HCT116 (cell line): ENCODE measurements at regions not wholly inside any gene's neighbourhood (a gene's known extent, or its start where the extent isn't known, plus 50 kb on each side); places are given as distances from the start of the nearest gene placed in this dataset.

Experiments
- ATAC-seq: fragments of 200-7000 bp; cut with Tn5 transposase; 2 replicates; pipeline ENCODE4 v1.9.1; 2020; ENCODE audit warnings: mild to moderate bottlenecking, moderate library complexity
- BruUV-seq: library from RNA; stranded (reverse); fragments of 400-500 nt; replicated peaks from 2 replicates; lab custom pipeline; 2021; lab: Mats Ljungman, UMichigan
- CTCF ChIA-PET: fragments of 300-600 bp; sonication (Branson Sonifier 250); formaldehyde crosslinking; loops from one replicate; lab custom pipeline; 2021; ENCODE audit warnings: antibody characterized with exemption; lab: Charles Lee
- POLR2A ChIA-PET: fragments of 300-600, 350-600 bp; sonication (Branson Sonifier 250); formaldehyde crosslinking; loops from one replicate; lab custom pipeline; 2021; ENCODE audit warnings: antibody characterized with exemption; lab: Charles Lee
- RAD21 ChIA-PET, 2 experiments: fragments of 300-600 bp; sonication (Branson Sonifier 250); formaldehyde crosslinking; loops; one replicate each; lab custom pipeline; 2023; ENCODE audit warnings: low total read pairs in 2 of 2; ENCODE audit not compliant: uncharacterized antibody in 2 of 2, unreplicated experiment in 2 of 2, low non-redundant PET in 1 of 2; lab: Charles Lee
- DNase-seq: peaks from one replicate; pipeline ENCODE4 v3.0.0-alpha.2; 2010; ENCODE audit warnings: low read depth, low spot score
- H2AFZ ChIP-seq: fragments of 200-600 bp; shearing (Covaris generic), sonication (generic); 2 replicates; pipeline ENCODE4 v1.6.1; 2017; ENCODE audit warnings: low read depth, mixed run types, mixed read lengths, antibody characterized with exemption, low read length; ENCODE audit not compliant: poor library complexity, severe bottlenecking
- H3K27ac ChIP-seq: 2 replicates; pipeline ENCODE4 v1.5.1; 2012; ENCODE audit warnings: low read depth, low read length
- H3K27me3 ChIP-seq: fragments of 200-600 bp; sonication (generic); 2 replicates; pipeline ENCODE4 v1.6.1; 2016; ENCODE audit warnings: mixed run types, low read length, mixed read lengths; ENCODE audit not compliant: insufficient read depth
- H3K36me3 ChIP-seq, 2 experiments: fragments of 200-500 bp in 1 of 2; fragments of 200-600 bp in 1 of 2; sonication (Bioruptor generic) in 1 of 2; sonication (generic) in 1 of 2; 2 replicates each; pipeline versions ENCODE4 v1.5.1 to v1.6.1; 2014 to 2016; ENCODE audit warnings: low read length in 2 of 2, inconsistent platforms in 1 of 2, mixed read lengths in 1 of 2, mixed run types in 1 of 2; ENCODE audit not compliant: insufficient read depth in 2 of 2, control insufficient read depth in 1 of 2
- H3K4me1 ChIP-seq, 2 experiments: fragments of 200-600 bp in 1 of 2; sonication (generic) in 1 of 2; 2 replicates each; pipeline versions ENCODE4 v1.5.1 to v1.6.1; 2012 to 2017; ENCODE audit warnings: low read length in 2 of 2, inconsistent platforms in 1 of 2, mild to moderate bottlenecking in 1 of 2, mixed read lengths in 1 of 2, mixed run types in 1 of 2, moderate library complexity in 1 of 2; ENCODE audit not compliant: insufficient read depth in 2 of 2, control insufficient read depth in 1 of 2
- H3K4me2 ChIP-seq: fragments of 200-600 bp; sonication (generic); 2 replicates; pipeline ENCODE4 v1.6.1; 2017; ENCODE audit warnings: mixed run types, low read length, mixed read lengths
- H3K4me3 ChIP-seq, 2 experiments: fragments of 200-600 bp in 1 of 2; sonication (generic) in 1 of 2; replicated peaks in 1 of 2; 2 replicates each; pipeline ENCODE4 v1.5.1; 2011 to 2016; ENCODE audit warnings: low read length in 2 of 2, control low read depth in 1 of 2, low read depth in 1 of 2, mild to moderate bottlenecking in 1 of 2, mixed read lengths in 1 of 2, mixed run types in 1 of 2
- H3K79me2 ChIP-seq: fragments of 200-600 bp; sonication (generic); 2 replicates; pipeline ENCODE4 v1.6.1; 2017; ENCODE audit warnings: mild to moderate bottlenecking, mixed run types, low read length, moderate library complexity, mixed read lengths; ENCODE audit not compliant: insufficient read depth
- H3K9ac ChIP-seq: fragments of 200-600 bp; sonication (generic); 2 replicates; pipeline ENCODE4 v1.6.1; 2016; ENCODE audit warnings: low read length, mixed read lengths
- H3K9me2 ChIP-seq: fragments of 200-600 bp; sonication (generic), shearing (Covaris generic); 2 replicates; pipeline ENCODE4 v1.6.1; 2017; ENCODE audit warnings: mixed run types, mild to moderate bottlenecking, moderate library complexity; ENCODE audit not compliant: insufficient read depth
- H3K9me3 ChIP-seq, 2 experiments: fragments of 200-500 bp in 1 of 2; fragments of 200-600 bp in 1 of 2; sonication (Bioruptor generic) in 1 of 2; sonication (generic) in 1 of 2; 2 replicates each; pipeline ENCODE4 v1.6.1; 2014 to 2017; ENCODE audit warnings: low read length in 2 of 2, mixed read lengths in 2 of 2, inconsistent platforms in 1 of 2, low read depth in 1 of 2, mild to moderate bottlenecking in 1 of 2, mixed run types in 1 of 2, moderate library complexity in 1 of 2; ENCODE audit not compliant: control insufficient read depth in 1 of 2, insufficient read depth in 1 of 2
- H4K20me1 ChIP-seq: fragments of 200-600 bp; sonication (generic), shearing (Covaris generic); 2 replicates; pipeline ENCODE4 v1.6.1; 2017; ENCODE audit warnings: mixed run types, mild to moderate bottlenecking, moderate library complexity; ENCODE audit not compliant: insufficient read depth
- ATF3 ChIP-seq: IDR thresholded peaks from 2 replicates; pipeline ENCODE4 v1.6.1; 2012
- EGR1 ChIP-seq: IDR thresholded peaks from 2 replicates; pipeline ENCODE4 v1.6.1; 2012; ENCODE audit warnings: low read depth
- ELF1 ChIP-seq: IDR thresholded peaks from 2 replicates; pipeline ENCODE4 v1.6.1; 2012; ENCODE audit warnings: low read depth, borderline replicate concordance
- EZH2 ChIP-seq: fragments of 200-600 bp; sonication (generic); IDR thresholded peaks from 2 replicates; pipeline ENCODE4 v1.6.1; 2017; ENCODE audit warnings: antibody characterized with exemption, mixed run types
- EZH2phosphoT487 ChIP-seq: fragments of 200-600 bp; IDR thresholded peaks from 2 replicates; pipeline ENCODE4 v1.6.1; 2018; ENCODE audit warnings: antibody characterized with exemption, borderline replicate concordance
- FOSL1 ChIP-seq: IDR thresholded peaks from 2 replicates; pipeline ENCODE4 v1.6.1; 2012; ENCODE audit warnings: low read depth
- JUND ChIP-seq: IDR thresholded peaks from 2 replicates; pipeline ENCODE4 v1.6.1; 2012
- POLR2A ChIP-seq: IDR thresholded peaks from 2 replicates; pipeline ENCODE4 v1.7.0; 2011; ENCODE audit warnings: borderline replicate concordance; ENCODE audit not compliant: insufficient read depth, insufficient read length; ENCODE audit errors: extremely low read depth
- POLR2AphosphoS5 ChIP-seq: IDR thresholded peaks from 2 replicates; pipeline ENCODE4 v1.6.1; 2011; ENCODE audit warnings: mild to moderate bottlenecking, low read depth, low read length, moderate library complexity
- RAD21 ChIP-seq: IDR thresholded peaks from 2 replicates; pipeline ENCODE4 v1.6.1; 2012; ENCODE audit warnings: low read depth, mild to moderate bottlenecking
- REST ChIP-seq: IDR thresholded peaks from 2 replicates; pipeline ENCODE4 v1.6.1; 2012; ENCODE audit warnings: low read depth
- SIN3A ChIP-seq: IDR thresholded peaks from 2 replicates; pipeline ENCODE4 v1.6.1; 2012; ENCODE audit warnings: low read depth
- SP1 ChIP-seq: IDR thresholded peaks from 2 replicates; pipeline ENCODE4 v1.6.1; 2012; ENCODE audit warnings: low read depth
- SRF ChIP-seq: IDR thresholded peaks from 2 replicates; pipeline ENCODE4 v1.6.1; 2012; ENCODE audit warnings: low read depth
- TCF7L2 ChIP-seq: IDR thresholded peaks from 2 replicates; pipeline ENCODE4 v1.7.0; 2011; ENCODE audit warnings: borderline replicate concordance, inconsistent platforms; ENCODE audit not compliant: insufficient read depth, insufficient read length; ENCODE audit errors: extremely low read depth
- YY1 ChIP-seq: IDR thresholded peaks from 2 replicates; pipeline ENCODE4 v1.6.1; 2011; ENCODE audit warnings: low read length, low read depth, moderate library complexity, mild to moderate bottlenecking; ENCODE audit not compliant: insufficient replicate concordance; ENCODE audit errors: extremely low read depth
- ZBTB33 ChIP-seq: IDR thresholded peaks from 2 replicates; pipeline ENCODE4 v1.6.1; 2011; ENCODE audit warnings: mild to moderate bottlenecking, low read length, moderate library complexity; ENCODE audit not compliant: insufficient replicate concordance; ENCODE audit errors: extremely low read depth
- ZFX ChIP-seq: fragments of 450-650 bp; IDR thresholded peaks from 2 replicates; pipeline ENCODE4 v1.6.1; 2017
- intact Hi-C: fragments of 100-400 bp; cut with micrococcal nuclease; formaldehyde crosslinking; loops from 2 replicates; pipeline ENCODE4 v1.10.0; 2022

GRCh38 chr9:106020186-106020585 lies 325.8 kb downstream of the TMEM38B start:
- ChIA-PET RAD21 (no interaction called here), CTCF (no interaction called here), POLR2A (no interaction called here)
- no TSS peak for BruUV-seq
- H3K4me1 ChIP-seq = no peaks in the 10 kb centered on the region
- H2AFZ ChIP-seq = no peak overlapping the region
- DNase-seq = no peak
- no peaks in the 10 kb centered on the region for H3K36me3 ChIP-seq
- intact Hi-C loops = no loop called here
- H4K20me1 ChIP-seq = no peaks in the 10 kb centered on the region
- H3K27ac ChIP-seq = no peak overlapping the region
- H3K9me2 ChIP-seq = no peaks in the 10 kb centered on the region
- H3K9ac ChIP-seq = no peak overlapping the region
- H3K9me3 ChIP-seq = no peaks in the 10 kb centered on the region
- peaks cover 28% of the 10 kb centered on the region for H3K27me3 ChIP-seq
- no peak overlapping the region for H3K4me3 ChIP-seq
- ATAC-seq = no peak
- no peaks in the 10 kb centered on the region for H3K79me2 ChIP-seq
- no peak overlapping the region for H3K4me2 ChIP-seq
- TF ChIP-seq FOSL1 (no peak), SIN3A (no peak), EZH2 (no peak), RAD21 (no peak), EGR1 (no peak)
- TF ChIP-seq, all 23 proteins: peak for 0

- Histone ChIP-seq H3K4me1 (no peaks in the 10 kb centered on the region), H2AFZ (no peak overlapping the region), H3K79me2 (no peaks in the 10 kb centered on the region), H3K36me3 (no peaks in the 10 kb centered on the region), H3K4me3 (no peak overlapping the region), H3K9me3 (no peaks in the 10 kb centered on the region), H3K9me2 (no peaks in the 10 kb centered on the region), H3K9ac (no peak overlapping the region), H4K20me1 (no peaks in the 10 kb centered on the region), H3K4me2 (no peak overlapping the region), H3K27ac (no peak overlapping the region), H3K27me3 (peaks cover 27% of the 10 kb centered on the region)
- no TSS peak for BruUV-seq
- ChIA-PET CTCF (no interaction called here), POLR2A (no interaction called here), RAD21 (no interaction called here)
- ATAC-seq = no peak
- intact Hi-C loops = no loop called here
- DNase-seq = no peak
- TF ChIP-seq TCF7L2 = no peak
- TF ChIP-seq YY1 = no peak
- TF ChIP-seq ZBTB33 = no peak
- TF ChIP-seq EZH2 = no peak
- no peak for TF ChIP-seq ZFX
- TF ChIP-seq REST = no peak
- no peak for TF ChIP-seq EZH2phosphoT487
- no peak for TF ChIP-seq SP1
- no peak for TF ChIP-seq ELF1
- TF ChIP-seq POLR2AphosphoS5 = no peak
- TF ChIP-seq JUND = no peak
- no peak for TF ChIP-seq POLR2A
- no peak for TF ChIP-seq ATF3
- TF ChIP-seq SRF = no peak
- TF ChIP-seq RAD21 = no peak
- TF ChIP-seq EGR1 = no peak
Measured at GRCh38 chr9:106023455-106023854, 329.1 kb downstream of the TMEM38B start.
